Adrenal gland (tissue), 5 donors: ENCODE measurements at regions not wholly inside any gene's neighbourhood (a gene's known extent, or its start where the extent isn't known, plus 50 kb on each side); places are given as distances from the start of the nearest gene placed in this dataset.

Source experiments
- CTCF ChIP-seq, 6 experiments: fragments of 450-650 bp in 4 of 6; fragments of 200-600 bp in 2 of 6; sonication (generic) in 1 of 6; IDR thresholded peaks; 1 replicate in 5 of 6; 2 replicates in 1 of 6; pipeline versions ENCODE4 v1.5.1 to v1.8.0; 2016 to 2021; ENCODE audit warnings: antibody characterized with exemption in 6 of 6, mild to moderate bottlenecking in 2 of 6, moderate library complexity in 1 of 6
- POLR2A ChIP-seq, 2 donors: fragments of 450-650 bp; IDR thresholded peaks; one replicate each; pipeline ENCODE4 v1.6.1; 2017; ENCODE audit warnings: antibody characterized with exemption in 2 of 2, mild to moderate bottlenecking in 2 of 2, moderate library complexity in 1 of 2
- donor health status: DM: no; HTN: no; CAD: no.

DNA sequence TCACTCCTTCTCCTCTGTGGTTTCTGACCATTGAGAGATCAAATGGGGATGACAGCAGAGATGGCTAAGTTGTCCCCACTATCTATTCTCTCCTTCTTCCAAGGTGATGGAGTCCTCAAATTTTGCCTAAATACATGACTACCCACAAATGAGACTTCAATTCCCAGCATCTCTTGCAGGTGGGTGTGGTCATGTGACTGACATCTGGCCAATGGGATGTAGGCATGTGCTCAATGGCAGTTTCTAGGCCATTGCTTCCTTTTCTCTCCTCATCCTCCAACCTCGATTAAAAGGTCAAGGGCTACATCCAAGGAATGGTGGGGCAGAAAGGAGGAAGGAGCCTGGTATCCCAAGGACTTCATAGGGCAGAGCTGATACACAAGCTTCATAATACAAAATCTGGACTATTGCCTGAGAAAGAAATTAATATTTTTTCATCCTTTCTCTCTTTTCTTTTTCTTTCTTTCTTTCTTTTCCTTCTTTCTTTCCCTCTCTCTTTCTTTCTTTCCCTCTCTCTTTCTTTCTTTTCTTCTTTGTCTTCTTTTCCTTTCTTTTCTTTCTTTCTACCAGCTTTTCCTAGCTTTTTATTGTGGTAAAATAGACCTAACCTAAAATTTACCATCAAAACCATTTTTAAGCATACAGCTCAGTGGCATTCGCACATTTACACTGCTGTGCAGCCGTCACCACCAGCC, 100.9 kb upstream of the PRB2 start:
- TF ChIP-seq POLR2A (IDR thresholded peaks at IDR 0.05): no peak
- TF ChIP-seq CTCF (IDR thresholded peaks at IDR 0.05): no peak
